Thoracic aorta (tissue), 2 donors: ENCODE measurements at regions not wholly inside any gene's neighbourhood (a gene's known extent, or its start where the extent isn't known, plus 50 kb on each side); places are given as distances from the start of the nearest gene placed in this dataset.
A peak's percentile ranks its signal among the peaks of the same experiment; 100 is the strongest.

ENCODE experiments used
- ATAC-seq: fragments of 150-250 bp; one replicate; pipeline ENCODE4 v1.8.0; 2017; ENCODE audit warnings: low read depth; ENCODE audit not compliant: insufficient number of reproducible peaks, low FRiP score
- DNase-seq: peaks from one replicate; pipeline ENCODE4 v3.0.0-alpha.2; 2020; ENCODE audit warnings: low spot score
- H3K27ac ChIP-seq, 2 donors: fragments of 200-600 bp; sonication (generic); 1 replicate in 1 of 2; 2 replicates in 1 of 2; pipeline ENCODE4 v1.5.1; 2016; ENCODE audit warnings: mild to moderate bottlenecking in 2 of 2, moderate library complexity in 2 of 2
- H3K27me3 ChIP-seq: fragments of 200-600 bp; sonication (generic); replicated peaks from 2 replicates; pipeline ENCODE4 v1.6.0; 2016; ENCODE audit warnings: mild to moderate bottlenecking; ENCODE audit not compliant: insufficient read depth
- H3K36me3 ChIP-seq: fragments of 200-600 bp; sonication (generic); one replicate; pipeline ENCODE4 v1.5.1; 2016
- H3K4me1 ChIP-seq, 2 donors: fragments of 200-600 bp; sonication (generic); 1 replicate in 1 of 2; 2 replicates in 1 of 2; pipeline versions ENCODE4 v1.5.1 to v1.6.0; 2016; ENCODE audit warnings: low read depth in 2 of 2, mild to moderate bottlenecking in 1 of 2; ENCODE audit not compliant: control insufficient read depth in 1 of 2
- H3K4me3 ChIP-seq: fragments of 200-600 bp; sonication (generic); 2 replicates; pipeline ENCODE4 v1.5.1; 2016; ENCODE audit warnings: mild to moderate bottlenecking
- H3K9me3 ChIP-seq: fragments of 200-600 bp; sonication (generic); 2 replicates; pipeline ENCODE4 v1.5.1; 2016
- CTCF ChIP-seq: fragments of 200-600 bp; sonication (generic); IDR thresholded peaks from one replicate; pipeline ENCODE4 v1.5.1; 2019; ENCODE audit warnings: antibody characterized with exemption

DNA sequence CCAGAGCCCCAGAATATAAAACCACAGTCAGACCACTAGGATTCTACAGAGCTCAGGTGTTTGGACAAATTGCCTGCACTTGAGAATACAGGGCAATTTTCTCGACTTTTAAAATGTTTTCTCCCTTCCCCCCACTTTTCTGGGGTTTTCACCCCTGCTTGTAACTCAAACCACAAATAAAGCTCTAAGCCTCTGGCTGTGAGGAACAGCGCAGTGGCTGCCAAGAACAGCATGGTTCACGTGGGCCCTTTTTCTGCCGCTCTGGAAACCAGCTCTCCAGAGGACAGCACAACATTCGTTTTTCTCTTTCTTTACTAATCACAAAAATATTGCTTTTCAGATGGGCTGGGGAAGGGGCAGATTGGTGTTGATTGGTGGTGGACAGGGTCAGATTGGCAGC lies 102.2 kb upstream of the JUN start:
- ATAC-seq (peak; percentile 37), DNase-seq (no peak)
- no peaks in the 10 kb centered on the region for H3K27me3 ChIP-seq
- H3K4me3 ChIP-seq, result peak overlapping the region; percentile 24
- H3K27ac ChIP-seq, result peak overlapping the region; percentile 82 to 83
- TF ChIP-seq CTCF, result no peak
- no peaks in the 10 kb centered on the region for H3K9me3 ChIP-seq
- no peaks in the 10 kb centered on the region for H3K36me3 ChIP-seq
- peaks cover 38 to 55% of the 10 kb centered on the region in 2 donors for H3K4me1 ChIP-seq

GRCh38 chr1:58886611-58887010 lies 102.8 kb upstream of the JUN start:
- Histone ChIP-seq H3K4me3 (peak overlapping the region; percentile 24), H3K9me3 (no peaks in the 10 kb centered on the region), H3K36me3 (no peaks in the 10 kb centered on the region), H3K27me3 (no peaks in the 10 kb centered on the region), H3K4me1 (peaks cover 38 to 55% of the 10 kb centered on the region in 2 donors), H3K27ac (peak overlapping the region; percentile 82 to 83)
- DNase-seq (no peak), ATAC-seq (peak; percentile 63)
- TF ChIP-seq CTCF, result no peak

DNA sequence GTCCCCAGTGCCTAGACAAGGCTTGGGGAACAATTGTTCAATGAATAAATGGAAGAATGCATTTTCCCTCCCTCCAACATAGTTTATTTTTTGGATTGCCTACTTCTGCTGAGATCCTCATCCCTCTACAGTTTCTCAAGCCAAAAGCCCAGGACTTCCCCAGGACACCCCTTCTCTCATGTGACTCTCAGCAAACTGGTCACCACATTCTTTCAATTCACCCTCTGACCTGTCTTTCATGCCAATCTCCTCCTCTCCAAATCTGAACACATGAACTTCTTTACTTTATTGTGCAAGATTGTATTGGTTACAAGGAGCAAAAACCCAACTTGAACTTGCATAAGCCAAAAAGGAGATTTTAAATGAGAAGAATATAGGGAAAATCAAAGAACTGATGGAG lies 103.2 kb upstream of the JUN start:
- no peaks in the 10 kb centered on the region for H3K27me3 ChIP-seq
- no peak for ATAC-seq

DNA sequence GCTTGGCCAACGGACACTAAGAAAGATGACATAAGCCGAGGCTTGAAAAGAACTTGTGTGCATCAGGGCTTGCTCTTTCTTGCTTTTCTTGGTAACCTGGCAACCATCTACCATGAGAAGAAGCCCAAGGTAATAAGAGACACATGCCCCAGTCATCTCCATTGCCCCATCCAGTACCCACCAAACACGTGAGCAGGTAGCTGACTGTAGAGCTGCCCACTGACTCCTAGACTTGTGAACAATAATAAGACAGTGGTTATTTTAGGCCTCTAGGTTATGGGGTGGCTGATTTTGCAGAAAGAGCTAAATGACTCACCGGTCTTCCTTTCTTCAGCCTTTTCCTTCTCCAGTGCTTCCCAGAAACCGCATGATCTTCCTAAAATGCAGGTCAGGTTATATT lies 105.0 kb upstream of the JUN start:
- Histone ChIP-seq H3K36me3 (no peaks in the 10 kb centered on the region), H3K4me1 (peaks cover 34 to 42% of the 10 kb centered on the region in 2 donors), H3K27ac (no peak overlapping the region), H3K27me3 (no peaks in the 10 kb centered on the region), H3K9me3 (no peaks in the 10 kb centered on the region), H3K4me3 (no peak overlapping the region)
- TF ChIP-seq CTCF, result no peak
- DNase-seq (no peak), ATAC-seq (no peak)

More for the DNA sequence above, 103.2 kb upstream of the JUN start:
- Histone ChIP-seq H3K4me1 (peaks cover 38 to 55% of the 10 kb centered on the region in 2 donors), H3K4me3 (no peak overlapping the region), H3K27ac (peak overlapping the region; percentile 82 to 83), H3K36me3 (no peaks in the 10 kb centered on the region), H3K9me3 (no peaks in the 10 kb centered on the region)
- TF ChIP-seq CTCF, result no peak
- DNase-seq, result no peak

DNA sequence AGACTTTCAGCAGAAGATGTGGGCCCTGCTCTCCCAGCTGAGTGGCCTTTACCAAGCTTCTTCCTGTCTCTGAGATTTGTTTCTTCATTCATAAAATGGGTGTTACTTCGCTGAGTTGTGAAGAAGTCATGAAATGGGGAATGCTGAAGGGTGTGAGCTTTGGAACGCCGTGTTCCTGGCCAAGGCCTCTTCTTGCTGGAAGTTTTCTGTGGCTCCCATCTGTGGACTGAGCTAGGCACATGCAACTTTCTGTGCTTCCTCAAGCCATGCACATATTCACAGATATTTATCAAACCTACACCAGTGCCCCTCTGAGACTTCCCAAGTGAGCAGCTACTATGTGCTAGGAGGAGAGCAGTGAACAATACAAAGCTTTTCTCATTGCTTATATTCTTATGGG lies 106.3 kb upstream of the JUN start:
- Histone ChIP-seq H3K4me3 (no peak overlapping the region), H3K36me3 (no peaks in the 10 kb centered on the region), H3K4me1 (peaks cover 27 to 32% of the 10 kb centered on the region in 2 donors), H3K27ac (no peak overlapping the region), H3K27me3 (no peaks in the 10 kb centered on the region), H3K9me3 (no peaks in the 10 kb centered on the region)
- DNase-seq (no peak), ATAC-seq (no peak)
- no peak for TF ChIP-seq CTCF
